Peyer's patch (tissue), 4 donors: ENCODE measurements at regions not wholly inside any gene's neighbourhood (a gene's known extent, or its start where the extent isn't known, plus 50 kb on each side); places are given as distances from the start of the nearest gene placed in this dataset.

ENCODE experiments used
- CTCF ChIP-seq, 6 experiments: fragments of 450-650 bp in 4 of 6; fragments of 200-600 bp in 2 of 6; sonication (generic) in 1 of 6; IDR thresholded peaks; one replicate each; pipeline ENCODE4 v1.5.1; 2017 to 2019; ENCODE audit warnings: antibody characterized with exemption in 6 of 6, mild to moderate bottlenecking in 3 of 6, moderate library complexity in 1 of 6
- POLR2A ChIP-seq, 2 donors: fragments of 450-650 bp; IDR thresholded peaks; one replicate each; pipeline ENCODE4 v1.5.1; 2017; ENCODE audit warnings: antibody characterized with exemption in 2 of 2, mild to moderate bottlenecking in 2 of 2, moderate library complexity in 2 of 2

DNA sequence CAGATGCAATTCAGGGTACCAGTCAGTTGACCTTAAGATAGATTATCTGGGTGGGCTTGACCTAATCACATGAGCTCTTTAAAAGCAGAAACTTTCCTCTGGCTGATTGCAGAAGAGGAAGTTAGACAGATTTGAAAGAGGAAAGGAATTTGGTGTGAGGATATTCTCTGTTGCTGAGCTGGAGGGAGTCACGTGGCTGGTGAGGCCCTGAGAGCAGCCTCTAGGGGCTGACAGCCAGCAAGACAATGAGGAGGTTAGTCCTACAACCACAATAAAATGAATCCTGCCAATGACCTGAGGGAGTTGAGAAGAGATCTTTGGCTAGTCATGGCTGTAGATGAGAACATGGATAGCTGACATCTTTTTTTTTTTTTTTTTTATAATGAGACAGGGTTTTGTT, 87.0 kb upstream of the B3GAT2 start:
- TF ChIP-seq CTCF (IDR thresholded peaks at IDR 0.05), result no peak
- no peak for TF ChIP-seq POLR2A (IDR thresholded peaks at IDR 0.05)
